ENCODE measurements at regions not wholly inside any gene's neighbourhood (a gene's known extent, or its start where the extent isn't known, plus 50 kb on each side); places are given as distances from the start of the nearest gene placed in this dataset.
"Not testable (repeated sequence)": the region's sequence is repeated elsewhere in the genome, so short reads cannot be mapped to it uniquely, and the experiment has no call there.

DNA sequence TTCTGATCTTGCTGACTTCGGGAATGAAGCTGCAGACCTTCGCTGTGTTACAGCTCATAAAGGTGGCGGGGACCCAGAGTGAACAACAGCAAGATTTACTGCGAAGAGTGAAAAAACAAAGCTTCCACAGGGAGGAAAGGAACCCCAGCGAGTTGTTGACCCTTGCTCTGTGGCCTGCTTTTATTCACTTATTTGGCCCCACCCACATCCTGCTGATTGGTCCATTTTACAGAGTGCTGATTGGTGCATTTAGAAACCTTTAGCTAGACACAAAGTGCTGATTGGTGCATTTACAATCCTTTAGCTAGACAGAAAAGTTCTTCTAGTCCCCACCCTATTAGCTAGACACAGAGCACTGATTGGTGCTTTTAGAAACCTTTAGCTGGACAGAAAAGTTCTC is 218.3 kb downstream of the MAP2K4 start:
- TF ChIP-seq, protein P1, sequence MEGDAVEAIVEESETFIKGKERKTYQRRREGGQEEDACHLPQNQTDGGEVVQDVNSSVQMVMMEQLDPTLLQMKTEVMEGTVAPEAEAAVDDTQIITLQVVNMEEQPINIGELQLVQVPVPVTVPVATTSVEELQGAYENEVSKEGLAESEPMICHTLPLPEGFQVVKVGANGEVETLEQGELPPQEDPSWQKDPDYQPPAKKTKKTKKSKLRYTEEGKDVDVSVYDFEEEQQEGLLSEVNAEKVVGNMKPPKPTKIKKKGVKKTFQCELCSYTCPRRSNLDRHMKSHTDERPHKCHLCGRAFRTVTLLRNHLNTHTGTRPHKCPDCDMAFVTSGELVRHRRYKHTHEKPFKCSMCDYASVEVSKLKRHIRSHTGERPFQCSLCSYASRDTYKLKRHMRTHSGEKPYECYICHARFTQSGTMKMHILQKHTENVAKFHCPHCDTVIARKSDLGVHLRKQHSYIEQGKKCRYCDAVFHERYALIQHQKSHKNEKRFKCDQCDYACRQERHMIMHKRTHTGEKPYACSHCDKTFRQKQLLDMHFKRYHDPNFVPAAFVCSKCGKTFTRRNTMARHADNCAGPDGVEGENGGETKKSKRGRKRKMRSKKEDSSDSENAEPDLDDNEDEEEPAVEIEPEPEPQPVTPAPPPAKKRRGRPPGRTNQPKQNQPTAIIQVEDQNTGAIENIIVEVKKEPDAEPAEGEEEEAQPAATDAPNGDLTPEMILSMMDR (IDR thresholded peaks at IDR 0.05): not testable (repeated sequence)
- TF ChIP-seq, protein P2, sequence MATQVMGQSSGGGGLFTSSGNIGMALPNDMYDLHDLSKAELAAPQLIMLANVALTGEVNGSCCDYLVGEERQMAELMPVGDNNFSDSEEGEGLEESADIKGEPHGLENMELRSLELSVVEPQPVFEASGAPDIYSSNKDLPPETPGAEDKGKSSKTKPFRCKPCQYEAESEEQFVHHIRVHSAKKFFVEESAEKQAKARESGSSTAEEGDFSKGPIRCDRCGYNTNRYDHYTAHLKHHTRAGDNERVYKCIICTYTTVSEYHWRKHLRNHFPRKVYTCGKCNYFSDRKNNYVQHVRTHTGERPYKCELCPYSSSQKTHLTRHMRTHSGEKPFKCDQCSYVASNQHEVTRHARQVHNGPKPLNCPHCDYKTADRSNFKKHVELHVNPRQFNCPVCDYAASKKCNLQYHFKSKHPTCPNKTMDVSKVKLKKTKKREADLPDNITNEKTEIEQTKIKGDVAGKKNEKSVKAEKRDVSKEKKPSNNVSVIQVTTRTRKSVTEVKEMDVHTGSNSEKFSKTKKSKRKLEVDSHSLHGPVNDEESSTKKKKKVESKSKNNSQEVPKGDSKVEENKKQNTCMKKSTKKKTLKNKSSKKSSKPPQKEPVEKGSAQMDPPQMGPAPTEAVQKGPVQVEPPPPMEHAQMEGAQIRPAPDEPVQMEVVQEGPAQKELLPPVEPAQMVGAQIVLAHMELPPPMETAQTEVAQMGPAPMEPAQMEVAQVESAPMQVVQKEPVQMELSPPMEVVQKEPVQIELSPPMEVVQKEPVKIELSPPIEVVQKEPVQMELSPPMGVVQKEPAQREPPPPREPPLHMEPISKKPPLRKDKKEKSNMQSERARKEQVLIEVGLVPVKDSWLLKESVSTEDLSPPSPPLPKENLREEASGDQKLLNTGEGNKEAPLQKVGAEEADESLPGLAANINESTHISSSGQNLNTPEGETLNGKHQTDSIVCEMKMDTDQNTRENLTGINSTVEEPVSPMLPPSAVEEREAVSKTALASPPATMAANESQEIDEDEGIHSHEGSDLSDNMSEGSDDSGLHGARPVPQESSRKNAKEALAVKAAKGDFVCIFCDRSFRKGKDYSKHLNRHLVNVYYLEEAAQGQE (IDR thresholded peaks at IDR 0.05; ENCODE audit: insufficient read depth in 1 of 2, low read depth in 2 of 2, low read length in 1 of 2): not testable (repeated sequence)
- TF ChIP-seq SIN3A (IDR thresholded peaks at IDR 0.05; ENCODE audit: borderline replicate concordance, insufficient read depth, low read depth, low read length): not testable (repeated sequence)
